ENCODE measurements at regions not wholly inside any gene's neighbourhood (a gene's known extent, or its start where the extent isn't known, plus 50 kb on each side); places are given as distances from the start of the nearest gene placed in this dataset.

DNA sequence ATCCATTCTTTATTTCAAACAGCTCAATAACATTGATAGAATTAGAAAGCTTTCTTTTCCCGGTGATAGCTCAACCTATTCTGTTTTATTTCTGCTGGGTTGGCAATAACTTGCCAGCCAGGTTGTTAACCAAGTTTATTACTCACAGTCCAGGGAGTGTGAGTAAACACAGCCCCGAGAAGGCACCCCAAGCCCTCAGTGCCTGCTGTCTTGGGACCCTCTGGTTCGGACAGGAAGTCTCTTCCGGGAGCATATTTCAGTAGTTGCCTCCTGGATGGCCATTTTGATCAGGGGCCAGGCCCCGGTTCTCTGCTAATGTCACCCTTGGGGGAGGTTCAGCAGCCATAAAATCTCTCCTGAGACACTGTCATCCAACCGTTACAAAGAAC is 176.8 kb downstream of the INO80D start:
- H3K9me3 ChIP-seq, result no peaks in the 10 kb centered on the region
- no peak for DNase-seq
- no peaks in the 10 kb centered on the region for H3K36me3 ChIP-seq
- in situ Hi-C loops (cut with MboI; ENCODE audit: low sequenced_read_pairs in 4 of 4) (loop anchor here in 1 of 4 donors (25.0 kb wide), 1 partner anchor 1572 kb away; no protein-coding TSS in a partner anchor), intact Hi-C loops (cut with DNase I; ENCODE audit: low total_unique reads) (no loop called here)
- ATAC-seq, result no peak
- no peak overlapping the region for H3K4me3 ChIP-seq
- peaks cover 0 to 7% (median 5%) of the 10 kb centered on the region in 3 donors for H3K27me3 ChIP-seq
- H3K4me1 ChIP-seq, result no peaks in the 10 kb centered on the region
- TF ChIP-seq POLR2A (IDR thresholded peaks at IDR 0.05), result no peak
- TF ChIP-seq, protein P1, sequence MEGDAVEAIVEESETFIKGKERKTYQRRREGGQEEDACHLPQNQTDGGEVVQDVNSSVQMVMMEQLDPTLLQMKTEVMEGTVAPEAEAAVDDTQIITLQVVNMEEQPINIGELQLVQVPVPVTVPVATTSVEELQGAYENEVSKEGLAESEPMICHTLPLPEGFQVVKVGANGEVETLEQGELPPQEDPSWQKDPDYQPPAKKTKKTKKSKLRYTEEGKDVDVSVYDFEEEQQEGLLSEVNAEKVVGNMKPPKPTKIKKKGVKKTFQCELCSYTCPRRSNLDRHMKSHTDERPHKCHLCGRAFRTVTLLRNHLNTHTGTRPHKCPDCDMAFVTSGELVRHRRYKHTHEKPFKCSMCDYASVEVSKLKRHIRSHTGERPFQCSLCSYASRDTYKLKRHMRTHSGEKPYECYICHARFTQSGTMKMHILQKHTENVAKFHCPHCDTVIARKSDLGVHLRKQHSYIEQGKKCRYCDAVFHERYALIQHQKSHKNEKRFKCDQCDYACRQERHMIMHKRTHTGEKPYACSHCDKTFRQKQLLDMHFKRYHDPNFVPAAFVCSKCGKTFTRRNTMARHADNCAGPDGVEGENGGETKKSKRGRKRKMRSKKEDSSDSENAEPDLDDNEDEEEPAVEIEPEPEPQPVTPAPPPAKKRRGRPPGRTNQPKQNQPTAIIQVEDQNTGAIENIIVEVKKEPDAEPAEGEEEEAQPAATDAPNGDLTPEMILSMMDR (IDR thresholded peaks at IDR 0.05 in 4 of 5, conservative IDR thresholded peaks at IDR 0.05 in 1 of 5), result no peak
- no peak overlapping the region for H3K27ac ChIP-seq

DNA sequence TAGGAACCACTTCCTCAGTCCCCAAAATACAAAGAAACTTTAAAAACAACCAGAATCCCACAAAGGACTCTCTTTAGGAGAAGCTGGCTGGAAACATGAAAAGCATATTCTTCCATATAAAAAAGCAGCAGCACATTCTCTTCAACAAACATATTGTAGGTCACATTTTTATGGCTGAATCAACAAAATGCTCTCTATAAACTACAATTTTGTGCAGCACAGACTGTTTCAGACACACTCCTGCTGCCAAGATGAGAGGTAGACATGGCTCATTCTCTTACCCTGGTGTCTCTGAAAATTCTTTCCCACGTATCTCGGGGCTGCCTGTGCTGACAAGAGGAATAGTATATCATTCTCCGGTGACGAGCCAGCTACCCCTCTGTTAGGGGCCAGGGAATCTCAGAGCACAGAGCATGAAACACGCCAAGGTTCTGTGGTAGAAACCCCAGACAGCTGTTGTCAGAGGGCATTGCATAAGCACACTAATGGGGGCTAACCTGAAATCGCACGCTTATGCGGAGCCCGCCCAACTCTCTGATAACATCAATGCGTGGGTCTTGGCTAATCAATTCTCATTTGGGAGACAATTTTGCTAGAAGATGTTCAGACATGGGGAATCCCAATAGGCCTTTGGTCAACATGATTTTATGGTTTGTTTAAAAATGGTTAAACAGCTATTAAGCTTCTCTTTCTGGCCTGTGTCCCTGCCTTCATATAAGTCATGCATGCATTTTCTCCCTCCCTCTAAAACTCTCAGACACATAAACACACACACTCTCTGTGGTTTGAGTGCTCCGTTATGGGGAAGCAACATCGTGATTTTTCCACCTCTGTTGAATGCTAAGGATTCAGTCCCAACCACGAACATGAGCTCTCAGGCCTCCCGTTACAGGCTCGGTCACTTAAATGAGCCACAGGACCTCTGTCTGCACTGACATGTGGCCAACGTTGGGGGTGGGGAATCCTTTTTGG is 177.5 kb downstream of the INO80D start:
- Histone ChIP-seq H3K4me1 (no peaks in the 10 kb centered on the region), H3K27ac (no peak overlapping the region), H3K36me3 (no peaks in the 10 kb centered on the region), H3K9me3 (no peaks in the 10 kb centered on the region), H3K27me3 (peaks cover 0 to 7% (median 5%) of the 10 kb centered on the region in 3 donors), H3K4me3 (no peak overlapping the region)
- DNase-seq (no peak), ATAC-seq (no peak)
- intact Hi-C loops (cut with DNase I; ENCODE audit: low total_unique reads), result no loop called here
- TF ChIP-seq POLR2A (IDR thresholded peaks at IDR 0.05), result no peak
- TF ChIP-seq, protein P1 (IDR thresholded peaks at IDR 0.05 in 4 of 5, conservative IDR thresholded peaks at IDR 0.05 in 1 of 5), result no peak
- in situ Hi-C loops (cut with MboI; ENCODE audit: low sequenced_read_pairs in 4 of 4), result loop anchor here in 1 of 4 donors (25.0 kb wide), 1 partner anchor 1571 kb away; no protein-coding TSS in a partner anchor

DNA sequence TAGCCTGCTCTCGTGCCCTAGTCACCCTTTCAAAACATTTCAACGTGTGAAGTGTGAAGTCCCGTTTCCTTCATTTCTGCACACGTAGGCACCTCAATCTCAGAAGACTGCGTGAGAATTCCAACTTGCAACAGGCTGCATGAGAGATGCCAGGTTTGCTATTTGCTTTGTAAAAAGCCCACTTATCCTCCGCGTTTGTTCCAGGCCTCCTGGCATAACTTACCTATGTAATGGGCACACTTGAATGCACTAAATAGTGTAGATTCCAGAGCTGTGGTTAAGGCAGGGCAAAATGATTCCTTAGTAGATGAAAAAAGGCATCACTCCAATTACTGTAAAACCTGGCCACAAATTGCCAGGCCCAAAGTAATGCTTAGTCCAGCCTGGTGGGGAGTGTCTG is 179.6 kb downstream of the INO80D start:
- no peak for ATAC-seq
- intact Hi-C loops (cut with DNase I; ENCODE audit: low total_unique reads), result no loop called here
- TF ChIP-seq, protein P1 (IDR thresholded peaks at IDR 0.05 in 4 of 5, conservative IDR thresholded peaks at IDR 0.05 in 1 of 5), result no peak
- no peak for TF ChIP-seq POLR2A (IDR thresholded peaks at IDR 0.05)
- Histone ChIP-seq H3K36me3 (no peaks in the 10 kb centered on the region), H3K9me3 (no peaks in the 10 kb centered on the region), H3K4me3 (no peak overlapping the region), H3K4me1 (no peaks in the 10 kb centered on the region), H3K27ac (no peak overlapping the region), H3K27me3 (peaks cover 0 to 7% (median 5%) of the 10 kb centered on the region in 3 donors)
- in situ Hi-C loops (cut with MboI; ENCODE audit: low sequenced_read_pairs in 4 of 4), result loop anchor here in 1 of 4 donors (25.0 kb wide), 1 partner anchor 1569 kb away; no protein-coding TSS in a partner anchor
- no peak for DNase-seq

DNA sequence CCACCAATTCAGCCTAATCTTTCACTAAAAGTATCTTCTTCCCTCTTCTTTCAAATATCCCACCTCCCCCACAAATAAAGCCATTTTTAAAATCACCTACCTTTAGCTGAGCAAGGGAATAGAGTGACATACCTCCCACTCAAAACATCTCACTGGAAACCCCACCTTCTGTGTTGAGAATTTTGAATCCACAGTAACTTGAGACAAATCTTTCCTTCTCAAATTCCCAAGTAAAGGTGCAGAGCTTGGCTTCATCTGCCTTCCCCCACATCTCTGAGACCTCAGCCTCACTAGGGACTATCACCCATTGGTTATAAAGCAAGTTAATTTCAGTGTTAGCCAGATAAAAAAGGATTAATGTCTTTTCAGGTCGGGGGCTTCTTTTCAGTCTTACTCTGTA is 180.4 kb downstream of the INO80D start:
- H3K27ac ChIP-seq, result no peak overlapping the region
- DNase-seq, result no peak
- in situ Hi-C loops (cut with MboI; ENCODE audit: low sequenced_read_pairs in 4 of 4) (loop anchor here in 1 of 4 donors (25.0 kb wide), 1 partner anchor 1568 kb away; no protein-coding TSS in a partner anchor), intact Hi-C loops (cut with DNase I; ENCODE audit: low total_unique reads) (no loop called here)
- no peaks in the 10 kb centered on the region for H3K36me3 ChIP-seq
- ATAC-seq, result no peak
- H3K27me3 ChIP-seq, result peaks cover 0 to 7% (median 5%) of the 10 kb centered on the region in 3 donors
- H3K4me1 ChIP-seq, result no peaks in the 10 kb centered on the region
- no peak for TF ChIP-seq POLR2A (IDR thresholded peaks at IDR 0.05)
- TF ChIP-seq, protein P1 (IDR thresholded peaks at IDR 0.05 in 4 of 5, conservative IDR thresholded peaks at IDR 0.05 in 1 of 5), result no peak
- H3K4me3 ChIP-seq, result no peak overlapping the region
- H3K9me3 ChIP-seq, result no peaks in the 10 kb centered on the region

All from gastrocnemius medialis (tissue), 4 donors.